ENCODE measurements at regions not wholly inside any gene's neighbourhood (a gene's known extent, or its start where the extent isn't known, plus 50 kb on each side); places are given as distances from the start of the nearest gene placed in this dataset.
A peak's percentile ranks its signal among the peaks of the same experiment; 100 is the strongest.

DNA sequence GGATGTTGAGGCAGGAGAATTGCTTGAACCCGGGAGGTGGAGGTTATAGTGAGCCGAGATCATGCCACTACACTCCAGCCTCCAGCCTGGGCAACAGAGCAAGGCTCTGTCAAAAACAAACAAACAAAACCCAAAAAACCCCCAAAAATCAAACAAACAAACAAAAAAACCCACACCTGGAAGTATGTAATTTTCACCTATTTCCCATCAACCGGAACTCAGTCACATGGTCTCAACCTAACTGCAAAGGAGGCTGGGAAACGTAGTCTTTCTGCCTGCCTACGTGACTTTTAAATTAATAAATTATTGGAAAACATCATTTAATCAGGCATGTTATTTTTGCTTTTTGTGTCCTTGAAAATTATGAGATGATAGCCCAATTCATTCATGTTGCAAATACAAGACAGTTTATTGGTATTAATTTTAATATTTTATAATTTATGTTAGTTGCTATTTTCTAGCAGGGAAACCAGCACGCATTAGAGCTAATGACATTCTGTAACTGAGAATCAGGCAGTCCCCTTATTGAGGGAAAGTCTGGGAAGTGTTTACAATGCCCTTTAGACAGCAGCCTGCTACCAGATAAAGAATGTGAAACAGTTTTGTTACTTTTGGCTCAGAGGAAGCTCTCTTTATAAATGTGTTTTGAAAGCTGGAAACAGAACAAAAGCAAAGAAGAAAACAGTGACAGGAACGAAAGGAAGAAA, 110.3 kb downstream of the NXNL2 start:
- Mint-ChIP-seq H3K36me3 (peaks cover 0 to 9% (median 0%) of the 10 kb centered on the region in 3 donors), H3K4me1 (peaks cover 0 to 2% (median 0%) of the 10 kb centered on the region in 4 donors), H3K27me3 (peaks cover 25 to 71% (median 31%) of the 10 kb centered on the region in 5 donors)

DNA sequence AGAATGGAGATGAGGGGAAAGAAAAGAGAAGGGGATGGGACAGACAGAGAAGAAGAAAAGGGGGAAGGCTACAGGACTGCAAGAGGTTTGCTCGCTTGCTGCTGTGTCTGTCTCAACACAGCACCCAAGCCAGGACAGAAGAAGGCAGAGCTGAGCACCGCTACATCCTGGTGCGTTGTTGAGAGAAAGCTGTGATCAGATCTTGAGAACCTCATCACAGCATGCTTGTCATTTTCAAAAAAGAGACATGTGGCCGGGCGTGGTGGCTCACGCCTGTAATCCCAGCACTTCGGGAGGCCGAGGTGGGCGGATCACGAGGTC, 110.9 kb downstream of the NXNL2 start:
- Mint-ChIP-seq H3K36me3 (peaks cover 0 to 9% (median 0%) of the 10 kb centered on the region in 3 donors), H3K27me3 (peaks cover 25 to 75% (median 32%) of the 10 kb centered on the region in 5 donors)

More for the DNA sequence above, 110.3 kb downstream of the NXNL2 start:
- ATAC-seq (no peak), DNase-seq (no peak)
- Mint-ChIP-seq H3K4me3 (no peak overlapping the region), H3K9me3 (peaks cover 0 to 17% (median 4%) of the 10 kb centered on the region in 9 donors), H3K27ac (peak overlapping the region in 1 of 10 donors; percentile 74)
- POLR2A ChIA-PET: no interaction called here

DNA sequence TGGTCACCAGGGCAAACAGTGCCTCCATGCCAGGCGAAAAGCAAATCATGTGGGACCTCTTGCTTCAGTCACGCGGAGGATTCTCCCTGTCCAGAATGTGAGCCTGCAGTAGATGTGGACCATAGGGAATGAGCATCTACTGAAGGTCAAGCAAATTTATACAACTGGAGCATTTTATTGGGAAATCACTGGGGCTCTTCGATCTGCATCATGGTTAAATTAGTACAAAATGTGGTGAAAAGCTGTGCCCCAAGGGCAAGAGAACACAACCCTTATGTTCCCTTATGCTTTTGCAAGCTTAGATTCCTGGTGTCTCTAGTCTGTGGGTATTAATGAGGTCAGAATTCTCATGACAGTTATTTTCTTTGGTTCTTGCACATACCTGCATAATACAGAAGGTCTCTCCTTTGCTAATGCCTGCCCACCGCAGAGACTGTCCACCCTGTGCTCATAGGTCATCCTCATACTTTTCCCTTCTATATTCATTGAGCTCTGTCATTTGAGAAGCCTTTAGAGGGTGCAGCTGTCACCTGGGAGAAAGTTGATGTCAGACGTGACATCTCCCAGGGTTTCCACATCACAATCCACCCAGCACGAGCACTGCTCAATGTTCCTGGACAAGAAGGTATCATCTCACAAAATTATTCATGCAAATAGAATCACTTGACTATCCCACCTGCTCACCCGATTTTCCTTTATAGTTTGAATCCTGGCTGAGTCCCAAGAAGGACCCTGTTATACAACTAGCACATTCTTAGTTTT, 111.7 kb downstream of the NXNL2 start:
- Mint-ChIP-seq H3K27ac (no peak overlapping the region), H3K9me3 (peaks cover 0 to 13% (median 4%) of the 10 kb centered on the region in 9 donors), H3K4me3 (no peak overlapping the region), H3K36me3 (peaks cover 0 to 9% (median 0%) of the 10 kb centered on the region in 3 donors), H3K4me1 (peaks cover 0 to 2% (median 0%) of the 10 kb centered on the region in 4 donors), H3K27me3 (peaks cover 16 to 72% (median 28%) of the 10 kb centered on the region in 5 donors)
- DNase-seq (no peak), ATAC-seq (no peak)
- POLR2A ChIA-PET: no interaction called here

More for the DNA sequence above, 110.9 kb downstream of the NXNL2 start:
- peak overlapping the region in 1 of 10 donors; percentile 74 for H3K27ac Mint-ChIP-seq
- peaks cover 0 to 2% (median 0%) of the 10 kb centered on the region in 4 donors for H3K4me1 Mint-ChIP-seq
- H3K4me3 Mint-ChIP-seq: no peak overlapping the region
- peaks cover 0 to 17% (median 4%) of the 10 kb centered on the region in 9 donors for H3K9me3 Mint-ChIP-seq
- ATAC-seq (no peak), DNase-seq (no peak)
- POLR2A ChIA-PET: no interaction called here

DNA sequence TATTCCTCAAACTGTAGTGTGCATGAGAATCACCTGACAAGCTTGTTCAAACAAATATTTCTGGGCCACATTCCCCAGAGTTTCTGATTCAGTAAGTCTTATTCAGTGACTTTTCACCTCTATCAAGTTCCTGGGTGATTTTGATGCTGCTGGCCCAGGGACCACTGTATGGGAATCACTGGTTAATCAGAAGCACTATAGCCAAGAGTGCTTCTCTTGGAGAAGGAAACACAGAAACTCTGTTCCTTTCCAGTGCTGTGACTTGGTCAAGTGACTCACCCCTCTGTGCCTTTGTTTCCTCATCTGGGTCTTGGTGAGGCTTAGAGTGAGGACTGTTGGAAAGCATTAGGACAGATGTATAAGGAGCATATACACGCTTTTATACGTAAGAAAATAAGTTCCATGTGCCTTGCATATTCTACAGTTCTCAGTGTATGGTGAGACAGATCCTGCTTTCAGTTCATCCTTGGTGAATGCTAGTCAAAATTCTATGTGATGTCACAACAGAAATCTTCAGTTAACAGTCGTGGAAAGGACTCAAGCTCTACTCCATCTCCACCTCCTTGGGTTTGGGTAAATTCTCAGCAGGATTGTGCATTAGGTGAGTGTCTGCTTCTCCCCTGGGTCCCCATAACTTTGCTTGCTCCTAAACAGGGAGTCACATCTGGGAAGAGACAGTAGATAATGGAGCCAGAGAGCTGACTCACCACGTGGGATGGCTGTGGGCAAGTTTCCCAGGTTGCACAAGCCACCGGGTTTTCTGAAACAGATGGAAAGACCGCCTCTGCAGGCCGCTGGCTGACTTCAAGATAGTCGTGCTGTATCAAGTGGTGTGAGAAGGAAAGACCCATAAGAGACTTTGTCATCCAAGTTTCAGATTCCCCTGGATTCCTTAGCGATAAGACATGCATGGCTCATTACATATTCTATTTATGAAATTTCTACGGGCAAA, 117.0 kb downstream of the NXNL2 start:
- H3K36me3 Mint-ChIP-seq: no peaks in the 10 kb centered on the region

DNA sequence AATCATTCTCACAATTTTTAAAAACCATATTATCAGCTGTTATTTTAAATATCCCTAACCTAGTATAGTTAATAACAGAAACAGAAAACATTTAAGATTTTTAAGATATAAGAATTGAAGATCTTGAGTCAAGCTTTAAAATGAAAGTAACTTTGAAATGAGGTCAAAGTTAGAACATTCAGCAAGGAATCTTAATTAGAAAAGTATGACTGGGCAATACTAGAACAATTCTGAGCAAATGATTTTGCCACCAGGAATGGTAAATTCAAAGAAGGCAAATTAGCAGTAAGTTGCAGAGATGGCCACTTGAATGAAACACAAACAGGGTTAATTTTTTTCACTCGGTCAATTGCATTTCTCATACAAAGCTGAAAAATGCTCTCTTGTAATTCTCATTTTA, 117.9 kb downstream of the NXNL2 start:
- Mint-ChIP-seq H3K27me3 (peaks cover 2 to 29% (median 11%) of the 10 kb centered on the region in 5 donors), H3K36me3 (no peaks in the 10 kb centered on the region), H3K4me3 (no peak overlapping the region), H3K9me3 (no peaks in the 10 kb centered on the region), H3K4me1 (no peaks in the 10 kb centered on the region), H3K27ac (no peak overlapping the region)
- ATAC-seq (no peak), DNase-seq (no peak)
- POLR2A ChIA-PET: no interaction called here

More for the DNA sequence above, 117.0 kb downstream of the NXNL2 start:
- Mint-ChIP-seq H3K4me3 (no peak overlapping the region), H3K27ac (no peak overlapping the region), H3K9me3 (no peaks in the 10 kb centered on the region), H3K27me3 (peaks cover 4 to 39% (median 14%) of the 10 kb centered on the region in 5 donors), H3K4me1 (no peaks in the 10 kb centered on the region)
- ATAC-seq: no peak
- DNase-seq: no peak
- POLR2A ChIA-PET: no interaction called here

DNA sequence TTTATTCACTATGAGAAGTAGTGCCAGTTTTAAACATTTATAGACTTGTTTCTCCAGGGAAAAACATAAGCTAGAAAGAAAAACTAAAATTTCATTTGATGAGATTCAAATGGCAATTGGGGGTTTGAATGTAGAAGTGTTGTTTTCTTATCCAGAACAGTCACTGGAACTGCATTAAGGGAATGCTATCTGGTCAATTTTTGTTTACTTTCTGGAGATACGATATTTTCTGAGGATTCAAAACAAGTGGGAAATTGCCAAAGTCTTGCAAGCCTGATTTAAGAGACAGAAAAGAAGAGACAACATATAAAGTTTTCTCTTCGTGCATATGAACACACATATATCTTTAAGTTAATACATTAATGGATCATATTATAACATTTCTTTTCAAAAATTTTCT, 118.4 kb downstream of the NXNL2 start:
- H3K27ac Mint-ChIP-seq: no peak overlapping the region
- no peaks in the 10 kb centered on the region for H3K4me1 Mint-ChIP-seq
- no peaks in the 10 kb centered on the region for H3K36me3 Mint-ChIP-seq
- H3K9me3 Mint-ChIP-seq: no peaks in the 10 kb centered on the region
- DNase-seq: no peak
- ATAC-seq: no peak
- no peak overlapping the region for H3K4me3 Mint-ChIP-seq
- H3K27me3 Mint-ChIP-seq: peaks cover 2 to 28% (median 12%) of the 10 kb centered on the region in 5 donors
- POLR2A ChIA-PET: no interaction called here

DNA sequence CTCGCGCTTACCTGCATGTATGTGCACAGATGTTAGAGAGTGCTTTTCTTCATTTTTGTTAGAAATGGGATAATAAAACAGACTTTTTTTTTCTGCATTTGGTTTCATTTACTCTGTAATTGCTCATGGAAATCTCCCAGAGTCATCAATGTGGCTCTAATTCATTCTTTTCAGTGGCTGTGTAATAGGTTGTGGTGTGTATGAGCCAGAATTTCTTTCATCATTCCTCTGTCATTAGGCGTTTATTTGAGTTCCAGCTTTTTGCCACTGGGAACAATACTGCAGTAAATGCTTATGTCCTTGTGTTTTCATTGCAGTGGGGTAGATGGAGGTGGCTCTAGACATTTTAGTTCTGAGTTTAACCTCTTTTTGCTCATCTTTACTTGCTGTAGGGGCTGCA, 118.9 kb downstream of the NXNL2 start:
- H3K4me3 Mint-ChIP-seq: no peak overlapping the region
- no peak for ATAC-seq
- peaks cover 2 to 28% (median 12%) of the 10 kb centered on the region in 5 donors for H3K27me3 Mint-ChIP-seq
- POLR2A ChIA-PET: no interaction called here
- no peak overlapping the region for H3K27ac Mint-ChIP-seq
- H3K36me3 Mint-ChIP-seq: no peaks in the 10 kb centered on the region
- no peaks in the 10 kb centered on the region for H3K4me1 Mint-ChIP-seq
- no peak for DNase-seq
- H3K9me3 Mint-ChIP-seq: no peaks in the 10 kb centered on the region

DNA sequence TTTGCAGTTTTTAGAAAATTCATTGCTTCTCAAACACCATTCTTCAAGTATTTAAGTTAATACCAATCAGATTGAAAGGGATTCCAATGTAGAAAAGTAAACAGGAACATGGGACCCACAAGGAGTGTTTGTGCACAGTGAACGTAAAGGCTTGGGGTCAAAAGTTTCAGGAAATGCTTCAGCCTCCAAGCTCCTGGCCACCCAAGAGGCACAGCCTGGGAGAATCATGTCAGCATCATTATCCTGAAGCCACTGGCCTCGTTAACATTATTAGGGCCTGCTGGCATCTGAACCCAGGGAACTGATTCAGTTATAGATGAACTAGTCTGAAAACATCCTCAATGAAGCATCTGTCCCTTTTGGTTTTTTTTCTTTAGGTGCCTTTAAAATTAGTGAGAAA, 122.9 kb downstream of the NXNL2 start:
- POLR2A ChIA-PET: no interaction called here
- no peak for ATAC-seq
- no peak overlapping the region for H3K27ac Mint-ChIP-seq

DNA sequence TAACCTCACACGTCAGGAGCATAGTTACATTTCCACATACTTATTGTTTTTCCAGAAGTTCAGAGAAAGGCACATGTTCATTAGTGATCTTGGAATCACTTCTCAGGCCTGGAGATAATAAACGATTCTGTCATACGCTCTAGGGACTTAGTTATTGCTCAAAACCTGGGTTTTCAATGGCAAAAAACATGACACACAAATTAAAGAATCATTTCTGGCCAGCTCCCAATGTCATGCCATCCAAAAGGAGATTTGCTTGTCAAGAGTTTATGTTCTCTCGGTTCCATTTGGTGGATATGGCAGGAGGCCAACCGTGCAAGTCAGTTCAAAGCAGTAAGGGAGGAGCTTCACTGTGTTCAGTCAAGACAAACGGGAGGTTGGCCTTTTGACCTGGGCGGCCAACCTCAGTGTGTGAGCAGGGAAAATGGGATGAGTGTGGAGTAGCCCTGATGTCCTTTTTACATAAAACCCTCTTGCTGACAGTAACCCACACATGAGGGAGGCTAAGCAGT, 123.4 kb downstream of the NXNL2 start:
- Mint-ChIP-seq H3K36me3 (no peaks in the 10 kb centered on the region), H3K27ac (no peak overlapping the region), H3K9me3 (no peaks in the 10 kb centered on the region), H3K4me3 (no peak overlapping the region), H3K27me3 (peaks cover 3 to 25% (median 7%) of the 10 kb centered on the region in 5 donors), H3K4me1 (no peaks in the 10 kb centered on the region)
- POLR2A ChIA-PET: no interaction called here
- DNase-seq (no peak), ATAC-seq (no peak)

More for the DNA sequence above, 122.9 kb downstream of the NXNL2 start:
- DNase-seq: no peak
- Mint-ChIP-seq H3K27me3 (peaks cover 3 to 25% (median 7%) of the 10 kb centered on the region in 5 donors), H3K36me3 (no peaks in the 10 kb centered on the region), H3K4me1 (no peaks in the 10 kb centered on the region), H3K9me3 (no peaks in the 10 kb centered on the region), H3K4me3 (no peak overlapping the region)

DNA sequence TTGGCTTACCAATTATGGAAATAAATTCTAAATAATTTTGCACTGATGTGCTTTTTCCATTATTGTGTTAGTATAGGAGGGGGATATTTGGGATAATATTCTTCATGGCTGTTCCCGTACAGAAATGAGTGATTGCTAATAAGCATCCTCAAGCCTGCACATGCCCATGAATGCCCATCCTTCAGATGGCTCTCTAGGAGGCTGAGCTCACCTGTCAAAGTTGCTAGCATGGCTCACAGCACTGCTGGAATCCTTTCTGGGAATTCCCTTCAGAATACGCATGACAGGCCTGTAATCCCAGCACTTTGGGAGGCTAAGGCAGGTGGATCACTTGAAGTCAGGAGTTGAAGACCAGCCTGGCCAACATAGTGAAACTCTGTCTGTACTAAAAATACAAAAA, 124.1 kb downstream of the NXNL2 start:
- POLR2A ChIA-PET: no interaction called here
- H3K4me3 Mint-ChIP-seq: no peak overlapping the region
- no peaks in the 10 kb centered on the region for H3K9me3 Mint-ChIP-seq
- ATAC-seq (no peak), DNase-seq (no peak)
- no peaks in the 10 kb centered on the region for H3K36me3 Mint-ChIP-seq
- H3K27ac Mint-ChIP-seq: no peak overlapping the region
- H3K4me1 Mint-ChIP-seq: no peaks in the 10 kb centered on the region
- peaks cover 5 to 33% (median 8%) of the 10 kb centered on the region in 5 donors for H3K27me3 Mint-ChIP-seq

DNA sequence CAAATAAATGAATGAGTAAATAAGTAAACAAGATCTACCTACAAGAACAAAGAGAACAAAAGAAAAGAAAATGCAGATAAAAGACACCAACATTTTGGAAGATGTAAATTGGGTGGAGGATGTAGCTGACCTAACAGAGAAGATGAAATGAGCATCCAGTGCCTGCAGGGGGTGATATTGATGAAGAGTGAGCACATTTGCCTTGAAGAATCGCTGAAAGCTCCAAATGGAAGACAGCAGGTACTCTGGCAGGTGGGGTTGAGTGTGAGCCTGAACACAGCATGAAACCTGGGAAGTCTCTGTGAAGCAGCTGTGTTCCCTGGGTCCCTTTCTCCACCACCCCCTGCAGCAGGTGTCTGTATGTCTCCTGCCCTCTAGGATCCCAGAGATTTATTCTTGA, 125.6 kb downstream of the NXNL2 start:
- Mint-ChIP-seq H3K4me1 (no peaks in the 10 kb centered on the region), H3K4me3 (no peak overlapping the region), H3K27me3 (peaks cover 0 to 24% (median 8%) of the 10 kb centered on the region in 5 donors), H3K27ac (no peak overlapping the region), H3K36me3 (no peaks in the 10 kb centered on the region), H3K9me3 (no peaks in the 10 kb centered on the region)
- DNase-seq: peak in 1 of 10 donors; percentile 11
- POLR2A ChIA-PET: no interaction called here
- no peak for ATAC-seq

DNA sequence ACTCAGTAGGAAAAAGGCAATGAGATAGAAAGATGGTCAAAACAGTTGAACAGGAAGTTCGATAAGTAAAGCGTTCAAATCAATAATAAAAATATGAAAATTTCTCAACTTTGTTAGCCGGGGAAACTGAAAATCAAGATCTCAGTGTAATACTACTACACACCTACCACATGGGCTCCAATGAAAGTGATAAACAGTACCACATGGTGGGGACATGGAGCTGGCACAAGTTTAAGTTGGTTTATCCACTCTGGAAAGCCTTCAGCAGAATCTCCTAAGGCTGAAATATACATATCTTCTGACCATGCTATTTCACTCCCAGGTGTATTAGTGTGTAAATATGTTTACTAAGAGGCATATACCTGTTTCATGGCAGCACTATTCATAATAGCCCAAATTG, 126.8 kb downstream of the NXNL2 start:
- no peaks in the 10 kb centered on the region for H3K36me3 Mint-ChIP-seq
- POLR2A ChIA-PET: no interaction called here
- no peaks in the 10 kb centered on the region for H3K9me3 Mint-ChIP-seq
- no peaks in the 10 kb centered on the region for H3K4me1 Mint-ChIP-seq
- peaks cover 0 to 22% (median 6%) of the 10 kb centered on the region in 5 donors for H3K27me3 Mint-ChIP-seq
- DNase-seq (no peak), ATAC-seq (no peak)
- no peak overlapping the region for H3K27ac Mint-ChIP-seq
- no peak overlapping the region for H3K4me3 Mint-ChIP-seq

All from naive thymus-derived CD8-positive, alpha-beta T cell (primary cell).